HUES64 (cell line): ENCODE measurements at regions not wholly inside any gene's neighbourhood (a gene's known extent, or its start where the extent isn't known, plus 50 kb on each side); places are given as distances from the start of the nearest gene placed in this dataset.

Source experiments
- H3K27ac ChIP-seq: 2 replicates; pipeline ENCODE4 v1.7.0; 2013; ENCODE audit warnings: low read depth, low read length, inconsistent platforms
- H3K27me3 ChIP-seq: 2 replicates; pipeline ENCODE4 v1.6.1; 2013; ENCODE audit warnings: mild to moderate bottlenecking, low read length; ENCODE audit not compliant: insufficient read depth
- H3K36me3 ChIP-seq: 2 replicates; pipeline ENCODE4 v1.6.1; 2013; ENCODE audit warnings: mild to moderate bottlenecking, low read length; ENCODE audit not compliant: insufficient read depth
- H3K4me1 ChIP-seq: 2 replicates; pipeline ENCODE4 v1.6.1; 2013; ENCODE audit warnings: mild to moderate bottlenecking, low read length, moderate library complexity; ENCODE audit not compliant: insufficient read depth
- H3K4me3 ChIP-seq: 2 replicates; pipeline ENCODE4 v1.5.1; 2013; ENCODE audit warnings: mild to moderate bottlenecking, low read length, moderate library complexity
- H3K9ac ChIP-seq: 2 replicates; pipeline ENCODE4 v1.6.1; 2013; ENCODE audit warnings: mild to moderate bottlenecking, low read depth, low read length
- H3K9me3 ChIP-seq: 2 replicates; pipeline ENCODE4 v1.6.1; 2013; ENCODE audit warnings: low read depth, low read length; ENCODE audit not compliant: insufficient read depth
- WGBS: fragments of 150-250, 120-280 bp; methylation state at CpG from one replicate; pipeline ENCODE4 v1.1.7; 2013; ENCODE audit warnings: missing lambda C conversion rate; 5-methylcytosine and 5-hydroxymethylcytosine counted together

- H3K4me1 ChIP-seq = no peaks in the 10 kb centered on the region
- no peak overlapping the region for H3K9ac ChIP-seq
- WGBS = 93% methylated on average over 5 of the region's 5 CpGs
Observed at GRCh38 chr4:23392860-23393458, 496.9 kb downstream of the PPARGC1A start.

GRCh38 chr4:23390246-23390645, 499.6 kb downstream of the PPARGC1A start:
- no peak overlapping the region for H3K27ac ChIP-seq
- no peaks in the 10 kb centered on the region for H3K27me3 ChIP-seq
- no peak overlapping the region for H3K9ac ChIP-seq
- H3K36me3 ChIP-seq = no peaks in the 10 kb centered on the region
- H3K4me3 ChIP-seq = no peak overlapping the region
- WGBS = 100% methylated on average over 2 of the region's 3 CpGs
- no peaks in the 10 kb centered on the region for H3K4me1 ChIP-seq
- peaks cover 3% of the 10 kb centered on the region; the same call in 1 of the 2 replicates for H3K9me3 ChIP-seq

More at GRCh38 chr4:23392860-23393458, 496.9 kb downstream of the PPARGC1A start:
- no peak overlapping the region for H3K27ac ChIP-seq
- H3K9me3 ChIP-seq = peaks cover 3% of the 10 kb centered on the region; the same call in 1 of the 2 replicates
- no peaks in the 10 kb centered on the region for H3K27me3 ChIP-seq
- no peak overlapping the region for H3K4me3 ChIP-seq
- no peaks in the 10 kb centered on the region for H3K36me3 ChIP-seq

- WGBS = 88% methylated on average over 2 of the region's 2 CpGs
- H3K4me3 ChIP-seq = no peak overlapping the region
- no peaks in the 10 kb centered on the region for H3K27me3 ChIP-seq
- no peaks in the 10 kb centered on the region for H3K4me1 ChIP-seq
- peaks cover 3% of the 10 kb centered on the region; the same call in 1 of the 2 replicates for H3K9me3 ChIP-seq
- no peak overlapping the region for H3K9ac ChIP-seq
- no peak overlapping the region for H3K27ac ChIP-seq
- H3K36me3 ChIP-seq = no peaks in the 10 kb centered on the region
Observed at GRCh38 chr4:23388699-23389395, 501.0 kb downstream of the PPARGC1A start.

GRCh38 chr4:23388255-23388654, 501.6 kb downstream of the PPARGC1A start:
- no peak overlapping the region for H3K27ac ChIP-seq
- H3K9me3 ChIP-seq = no peaks in the 10 kb centered on the region
- H3K27me3 ChIP-seq = no peaks in the 10 kb centered on the region
- H3K9ac ChIP-seq = no peak overlapping the region
- H3K4me3 ChIP-seq = no peak overlapping the region
- H3K4me1 ChIP-seq = no peaks in the 10 kb centered on the region
- 95% methylated on average over 6 of the region's 6 CpGs for WGBS
- H3K36me3 ChIP-seq = no peaks in the 10 kb centered on the region

- 97% methylated on average over 2 of the region's 2 CpGs for WGBS
- H3K27ac ChIP-seq = no peak overlapping the region
- H3K27me3 ChIP-seq = no peaks in the 10 kb centered on the region
- H3K36me3 ChIP-seq = no peaks in the 10 kb centered on the region
- no peaks in the 10 kb centered on the region for H3K4me1 ChIP-seq
- no peaks in the 10 kb centered on the region for H3K9me3 ChIP-seq
- H3K4me3 ChIP-seq = no peak overlapping the region
- H3K9ac ChIP-seq = no peak overlapping the region
Observed at GRCh38 chr4:23384741-23385140, 505.1 kb downstream of the PPARGC1A start.

- Histone ChIP-seq H3K27ac (no peak overlapping the region), H3K4me3 (no peak overlapping the region), H3K9me3 (no peaks in the 10 kb centered on the region), H3K4me1 (no peaks in the 10 kb centered on the region), H3K36me3 (no peaks in the 10 kb centered on the region), H3K9ac (no peak overlapping the region), H3K27me3 (no peaks in the 10 kb centered on the region)
Observed at GRCh38 chr4:23382879-23383278, 507.0 kb downstream of the PPARGC1A start.

GRCh38 chr4:23374259-23374658, 515.6 kb downstream of the PPARGC1A start:
- H3K4me3 ChIP-seq = no peak overlapping the region
- no peaks in the 10 kb centered on the region for H3K36me3 ChIP-seq
- no peak overlapping the region for H3K9ac ChIP-seq
- H3K27ac ChIP-seq = no peak overlapping the region
- H3K4me1 ChIP-seq = peaks cover 8% of the 10 kb centered on the region; the same call in 1 of the 2 replicates
- H3K9me3 ChIP-seq = no peaks in the 10 kb centered on the region
- no peaks in the 10 kb centered on the region for H3K27me3 ChIP-seq
- WGBS = 63% methylated on average over 4 of the region's 4 CpGs

GRCh38 chr4:23373261-23373660, 516.6 kb downstream of the PPARGC1A start:
- H3K9ac ChIP-seq = no peak overlapping the region
- H3K27ac ChIP-seq = no peak overlapping the region
- WGBS = 70% methylated on average over 2 of the region's 2 CpGs
- H3K4me1 ChIP-seq = peaks cover 8% of the 10 kb centered on the region; the same call in 1 of the 2 replicates
- no peaks in the 10 kb centered on the region for H3K36me3 ChIP-seq
- no peak overlapping the region for H3K4me3 ChIP-seq
- H3K27me3 ChIP-seq = no peaks in the 10 kb centered on the region
- H3K9me3 ChIP-seq = no peaks in the 10 kb centered on the region

GRCh38 chr4:23371533-23371932, 518.3 kb downstream of the PPARGC1A start:
- WGBS = 83% methylated on average over 5 of the region's 5 CpGs
- no peak overlapping the region for H3K27ac ChIP-seq
- H3K9me3 ChIP-seq = no peaks in the 10 kb centered on the region
- no peak overlapping the region for H3K9ac ChIP-seq
- no peak overlapping the region for H3K4me3 ChIP-seq
- no peaks in the 10 kb centered on the region for H3K36me3 ChIP-seq
- no peaks in the 10 kb centered on the region for H3K27me3 ChIP-seq
- H3K4me1 ChIP-seq = peaks cover 8% of the 10 kb centered on the region; the same call in 1 of the 2 replicates

- Histone ChIP-seq H3K4me1 (peaks cover 8% of the 10 kb centered on the region; the same call in 1 of the 2 replicates), H3K9me3 (no peaks in the 10 kb centered on the region), H3K4me3 (no peak overlapping the region), H3K36me3 (no peaks in the 10 kb centered on the region), H3K27ac (no peak overlapping the region), H3K27me3 (no peaks in the 10 kb centered on the region), H3K9ac (no peak overlapping the region)
- WGBS = 79% methylated on average over 3 of the region's 3 CpGs
Observed at GRCh38 chr4:23369331-23369730, 520.5 kb downstream of the PPARGC1A start.

GRCh38 chr4:23368081-23368697, 521.7 kb downstream of the PPARGC1A start:
- H3K4me3 ChIP-seq = no peak overlapping the region
- 84% methylated on average over 5 of the region's 6 CpGs for WGBS

More at GRCh38 chr4:23368081-23368697, 521.7 kb downstream of the PPARGC1A start:
- Histone ChIP-seq H3K9ac (no peak overlapping the region), H3K9me3 (no peaks in the 10 kb centered on the region), H3K4me1 (peaks cover 8% of the 10 kb centered on the region; the same call in 1 of the 2 replicates), H3K36me3 (no peaks in the 10 kb centered on the region), H3K27ac (no peak overlapping the region), H3K27me3 (no peaks in the 10 kb centered on the region)
